ENCODE measurements at regions not wholly inside any gene's neighbourhood (a gene's known extent, or its start where the extent isn't known, plus 50 kb on each side); places are given as distances from the start of the nearest gene placed in this dataset.

DNA sequence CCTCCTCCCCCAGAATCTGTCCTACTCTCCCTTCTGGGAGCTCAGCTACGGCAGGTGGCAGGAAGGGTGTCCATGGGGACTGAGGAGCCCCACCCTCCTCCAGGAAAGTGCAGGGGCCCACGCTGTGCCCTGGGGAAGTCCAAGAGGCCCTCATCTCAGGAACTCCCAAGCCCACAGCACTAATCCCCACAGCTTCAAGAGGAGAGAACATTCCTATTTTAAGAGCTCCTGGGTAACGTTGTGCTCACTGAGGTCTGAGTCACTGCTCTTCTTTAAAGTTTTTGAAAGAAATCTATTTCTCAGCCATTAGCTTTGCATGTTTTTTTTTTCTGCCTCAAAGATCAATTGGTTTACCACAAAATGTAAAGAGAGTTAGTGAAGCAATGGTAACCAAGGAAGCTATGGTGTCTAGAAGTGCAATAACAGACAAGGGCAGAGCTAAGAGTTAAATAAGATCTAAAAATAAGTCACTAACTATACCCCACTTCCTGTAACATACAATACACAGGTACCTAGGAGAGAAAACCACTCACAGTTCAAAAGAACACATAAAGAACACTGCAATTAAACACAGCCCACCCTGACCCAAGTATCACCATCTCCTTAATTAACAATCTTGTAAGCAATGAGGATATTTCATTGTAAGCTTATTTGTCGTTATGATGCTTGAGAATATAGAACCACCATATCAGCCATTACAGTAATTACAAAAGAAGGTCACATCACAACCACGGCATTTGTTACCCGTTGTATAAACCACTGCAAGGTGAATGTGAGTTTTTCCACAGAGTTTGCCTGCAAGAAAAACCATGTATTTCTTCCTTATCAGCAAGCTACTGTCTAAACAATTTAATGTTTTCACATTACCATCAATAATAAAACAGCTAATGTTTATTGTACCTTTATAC lies 382.3 kb upstream of the SLC30A5 start:
- DNase-seq (ENCODE audit: low read depth) = no peak

GRCh38 chr5:68714810-68715209 lies 379.0 kb upstream of the SLC30A5 start:
- no peak for DNase-seq (ENCODE audit: low read depth)

- no peak for DNase-seq (ENCODE audit: low read depth)
Measured at GRCh38 chr5:68720884-68721610, 372.8 kb upstream of the SLC30A5 start.

GRCh38 chr5:68722357-68722756 lies 371.5 kb upstream of the SLC30A5 start:
- no peak for DNase-seq (ENCODE audit: low read depth)

GRCh38 chr5:68725905-68726683 lies 367.7 kb upstream of the SLC30A5 start:
- DNase-seq (ENCODE audit: low read depth) = no peak

- no peak for DNase-seq (ENCODE audit: low read depth)
Measured at GRCh38 chr5:68727931-68728330, 365.9 kb upstream of the SLC30A5 start.

DNA sequence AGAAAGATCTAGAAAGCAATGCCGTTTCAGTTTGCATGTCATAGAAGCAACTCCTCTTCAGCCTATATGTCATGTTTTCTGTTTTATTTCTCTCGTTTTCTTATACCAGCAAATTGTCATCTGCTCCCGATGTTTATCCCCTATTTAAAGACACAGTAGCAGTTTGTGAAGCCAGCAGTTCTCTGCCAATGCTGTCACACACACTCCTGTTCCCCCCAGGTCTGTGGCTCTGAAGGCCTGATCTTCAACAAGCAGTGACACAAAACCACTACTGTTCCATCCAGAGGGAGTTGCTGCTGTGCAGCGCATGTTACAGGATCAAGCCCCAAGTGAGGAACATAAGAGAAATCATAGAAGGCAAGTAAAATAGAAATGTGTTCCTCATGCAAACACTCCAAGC lies 364.1 kb upstream of the SLC30A5 start:
- no peak for DNase-seq (ENCODE audit: low read depth)

- no peak for DNase-seq (ENCODE audit: low read depth)
Measured at GRCh38 chr5:68730220-68730978, 363.4 kb upstream of the SLC30A5 start.

DNA sequence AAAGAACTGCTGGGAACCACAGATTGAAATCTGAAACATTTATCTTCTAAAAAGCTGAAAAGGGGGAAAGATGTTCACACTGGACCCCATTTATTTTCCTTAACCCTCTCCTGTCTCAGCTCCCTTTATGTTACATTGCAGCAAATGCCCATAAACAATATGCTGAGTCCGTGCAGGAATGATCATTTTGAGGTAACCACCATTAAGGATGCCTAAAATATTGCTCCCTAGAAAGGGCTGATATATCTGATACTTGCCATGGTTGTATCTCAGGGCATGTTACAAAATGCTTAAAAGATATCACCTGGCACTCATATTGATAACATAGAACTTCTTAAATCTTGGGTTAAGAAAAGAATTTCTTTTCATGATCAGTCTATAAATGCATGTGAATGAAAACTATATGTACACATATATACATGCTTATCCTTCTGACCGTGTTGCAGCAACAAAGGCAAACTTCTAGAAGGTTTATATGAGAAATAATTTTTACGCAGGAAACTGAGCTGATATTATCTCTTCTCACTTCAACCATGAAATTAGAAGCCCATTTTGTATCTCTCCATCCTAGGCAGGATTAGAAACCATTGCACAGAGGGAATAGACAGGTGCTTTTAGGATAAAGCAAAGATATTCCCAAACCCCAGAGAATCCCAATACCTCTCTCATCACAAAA lies 362.7 kb upstream of the SLC30A5 start:
- DNase-seq (ENCODE audit: low read depth) = no peak

DNA sequence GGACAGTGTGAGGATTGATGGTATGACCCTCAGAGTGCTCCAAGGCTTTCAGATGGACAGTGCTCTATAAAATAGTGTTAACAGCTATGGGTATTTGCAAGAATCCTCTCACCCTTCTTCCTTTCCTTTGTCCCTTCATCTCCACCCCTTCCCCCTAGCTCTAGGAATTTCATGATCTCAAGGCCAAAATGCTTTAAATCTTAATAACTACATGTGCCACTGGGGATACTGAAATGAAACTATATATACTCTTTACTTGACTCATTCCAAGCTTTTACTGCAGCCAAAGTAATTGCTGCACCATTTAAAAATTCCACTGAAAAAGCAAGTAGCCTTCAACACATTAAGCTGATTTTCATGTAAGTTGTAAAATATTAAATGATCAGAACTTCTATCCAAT lies 361.6 kb upstream of the SLC30A5 start:
- no peak for DNase-seq (ENCODE audit: low read depth)

DNA sequence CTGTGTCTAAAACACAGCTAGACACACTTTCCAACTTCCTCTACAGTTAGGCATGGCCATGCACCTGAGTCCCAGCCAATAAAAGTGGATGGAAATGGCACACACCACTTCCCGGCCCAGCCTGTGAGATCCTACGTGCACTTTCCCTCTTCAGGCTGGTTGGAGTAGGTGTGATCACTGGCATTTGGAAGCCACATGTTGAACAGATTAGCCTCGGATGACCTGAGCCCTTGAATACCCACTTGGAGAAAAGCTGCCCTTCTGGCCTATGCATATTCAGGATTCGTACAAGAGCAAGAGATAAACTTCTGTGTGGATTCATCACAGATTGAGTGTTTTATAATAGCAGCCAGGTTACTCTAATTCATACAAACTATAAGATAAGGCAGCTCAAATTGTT lies 359.0 kb upstream of the SLC30A5 start:
- DNase-seq (ENCODE audit: low read depth) = no peak

GRCh38 chr5:68738236-68738635 lies 355.6 kb upstream of the SLC30A5 start:
- DNase-seq (ENCODE audit: low read depth) = no peak

DNA sequence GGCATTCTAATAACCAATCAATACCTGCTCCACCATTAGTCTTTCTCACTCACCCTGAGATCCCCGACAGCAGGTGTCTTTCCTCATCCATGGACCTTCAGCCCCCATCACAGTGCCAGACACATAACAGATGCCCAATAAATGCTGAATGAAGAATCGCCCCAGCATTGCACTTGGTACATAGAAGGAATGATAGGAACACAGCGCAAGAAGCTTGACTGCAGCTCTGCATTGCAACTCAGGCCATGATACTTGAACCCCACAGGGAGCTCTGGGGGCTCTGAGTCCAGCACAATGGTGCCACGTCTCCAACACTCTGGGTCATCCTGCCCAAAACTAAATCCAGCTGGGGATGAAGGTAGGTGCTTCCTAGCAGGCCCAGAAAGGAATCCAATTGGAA lies 355.0 kb upstream of the SLC30A5 start:
- DNase-seq (ENCODE audit: low read depth) = no peak

GRCh38 chr5:68739752-68740151 lies 354.1 kb upstream of the SLC30A5 start:
- no peak for DNase-seq (ENCODE audit: low read depth)

GRCh38 chr5:68740226-68740910 lies 353.4 kb upstream of the SLC30A5 start:
- no peak for DNase-seq (ENCODE audit: low read depth)

GRCh38 chr5:68744206-68744605 lies 349.6 kb upstream of the SLC30A5 start:
- no peak for DNase-seq (ENCODE audit: low read depth)

- DNase-seq (ENCODE audit: low read depth) = no peak
Measured at GRCh38 chr5:68745448-68745847, 348.4 kb upstream of the SLC30A5 start.

- DNase-seq (ENCODE audit: low read depth) = no peak
Measured at GRCh38 chr5:68746220-68746619, 347.6 kb upstream of the SLC30A5 start.

DNA sequence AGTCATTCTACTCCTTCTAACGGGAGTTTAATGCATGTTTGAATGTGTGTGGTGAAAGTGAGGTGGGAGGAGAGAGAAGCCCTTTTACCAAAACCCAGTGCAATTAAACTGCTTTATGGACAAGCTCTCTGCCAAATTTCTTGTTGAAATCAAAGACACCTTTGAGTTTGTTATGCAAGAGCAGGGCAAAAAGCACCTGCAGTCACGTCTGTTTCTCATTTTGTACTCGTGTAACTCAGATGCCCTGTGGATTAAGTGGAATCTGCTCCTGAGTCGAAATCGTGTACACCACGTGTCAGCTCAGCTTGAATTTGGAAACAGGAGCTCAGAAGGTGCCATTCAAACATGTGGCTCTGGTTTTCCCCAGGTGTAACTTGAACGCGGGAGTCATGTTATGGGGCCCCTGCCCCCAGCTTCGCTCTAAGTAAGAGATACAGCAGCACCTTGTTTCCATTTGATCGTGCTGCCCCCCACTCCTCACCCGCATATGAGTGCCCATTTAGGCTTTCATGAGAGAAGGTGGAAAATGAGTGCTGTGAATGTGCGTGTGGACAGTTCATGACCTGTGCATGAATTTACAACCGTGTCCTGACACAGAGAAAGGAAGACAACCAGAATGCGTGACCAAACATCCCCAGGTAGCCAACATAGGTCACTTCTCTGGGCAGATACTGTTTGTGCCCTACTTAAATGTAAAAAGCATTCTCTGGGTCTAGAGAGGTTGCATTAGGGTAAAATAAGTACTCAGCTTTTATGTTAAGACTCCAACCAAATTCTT lies 347.0 kb upstream of the SLC30A5 start:
- no peak for DNase-seq (ENCODE audit: low read depth)

GRCh38 chr5:68747521-68747920 lies 346.3 kb upstream of the SLC30A5 start:
- no peak for DNase-seq (ENCODE audit: low read depth)

All from stimulated activated CD8-positive, alpha-beta memory T cell treated with anti-CD3 and anti-CD28 coated beads, Interleukin-4, amount 100 ng/mL, for 24 hours (primary cell).